Activated CD4-positive, alpha-beta T cell treated with anti-CD3 and anti-CD28 coated beads for 36 hours (primary cell): ENCODE measurements at regions not wholly inside any gene's neighbourhood (a gene's known extent, or its start where the extent isn't known, plus 50 kb on each side); places are given as distances from the start of the nearest gene placed in this dataset.
"Not testable (repeated sequence)": the region's sequence is repeated elsewhere in the genome, so short reads cannot be mapped to it uniquely, and the experiment has no call there.

Experiments
- ATAC-seq: fragments of 200-7000 bp; cut with Tn5 transposase; one replicate; pipeline ENCODE4 v1.10.0; 2021; ENCODE audit warnings: mild to moderate bottlenecking, moderate library complexity
- CTCF ChIA-PET: fragments of 350-600 bp; sonication (Branson Sonifier 250); formaldehyde crosslinking; loops from one replicate; lab custom pipeline; 2021; ENCODE audit warnings: antibody characterized with exemption; lab: Charles Lee
- POLR2A ChIA-PET: fragments of 350-600 bp; sonication (Branson Sonifier 250); formaldehyde crosslinking; loops from one replicate; lab custom pipeline; 2021; ENCODE audit warnings: antibody characterized with exemption, inconsistent platforms; lab: Charles Lee
- DNase-seq: peaks from one replicate; pipeline ENCODE4 v3.0.0-alpha.2; 2020
- H3K27ac Mint-ChIP-seq: one replicate; pipeline ENCODE4 v1.8.0; 2021; ENCODE audit warnings: mixed read lengths
- H3K27me3 Mint-ChIP-seq: one replicate; pipeline ENCODE4 v1.8.0; 2021; ENCODE audit warnings: mixed read lengths
- H3K36me3 Mint-ChIP-seq: one replicate; pipeline ENCODE4 v1.8.0; 2021; ENCODE audit warnings: low read depth, mixed read lengths
- H3K4me1 Mint-ChIP-seq: one replicate; pipeline ENCODE4 v1.8.0; 2021; ENCODE audit warnings: mixed read lengths
- H3K4me3 Mint-ChIP-seq: one replicate; pipeline ENCODE4 v1.8.0; 2021; ENCODE audit warnings: mild to moderate bottlenecking, moderate library complexity, mixed read lengths
- H3K9me3 Mint-ChIP-seq: one replicate; pipeline ENCODE4 v1.8.0; 2021; ENCODE audit warnings: low read depth, mixed read lengths
- intact Hi-C, 2 experiments: fragments of 100-400 bp; cut with DNase I in 1 of 2; cut with micrococcal nuclease in 1 of 2; formaldehyde crosslinking; loops; one replicate each; pipeline versions ENCODE4 v1.14.2 to v1.15.1; 2022 to 2024; cut with DNase I, micrococcal nuclease

DNA sequence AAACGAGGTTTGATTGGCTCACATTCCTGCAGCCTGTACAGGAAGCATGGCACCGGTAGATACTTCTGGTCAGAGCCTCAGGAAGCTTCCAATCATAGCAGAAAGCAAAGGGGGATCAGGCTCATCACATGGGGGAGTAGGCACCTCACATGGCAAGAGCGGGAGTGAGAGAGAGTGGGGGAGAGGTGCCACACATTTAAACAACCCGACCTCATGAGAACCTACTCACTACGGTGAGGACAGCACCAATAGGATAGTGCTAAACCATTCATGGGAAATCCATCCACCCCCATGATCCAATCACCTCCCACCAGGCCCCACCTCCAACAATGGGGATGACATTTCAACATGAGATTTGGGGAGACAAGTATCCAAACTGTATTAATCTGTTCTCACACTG is 105.8 kb downstream of the SOCS6 start:
- CTCF ChIA-PET, result no interaction called here
- H3K36me3 Mint-ChIP-seq, result no peaks in the 10 kb centered on the region
- H3K4me3 Mint-ChIP-seq, result no peak overlapping the region
- no peaks in the 10 kb centered on the region for H3K27me3 Mint-ChIP-seq
- H3K4me1 Mint-ChIP-seq, result no peaks in the 10 kb centered on the region
- no peaks in the 10 kb centered on the region for H3K9me3 Mint-ChIP-seq
- intact Hi-C loops, result no loop called here
- POLR2A ChIA-PET, result no interaction called here
- DNase-seq (no peak), ATAC-seq (no peak)
- no peak overlapping the region for H3K27ac Mint-ChIP-seq

DNA sequence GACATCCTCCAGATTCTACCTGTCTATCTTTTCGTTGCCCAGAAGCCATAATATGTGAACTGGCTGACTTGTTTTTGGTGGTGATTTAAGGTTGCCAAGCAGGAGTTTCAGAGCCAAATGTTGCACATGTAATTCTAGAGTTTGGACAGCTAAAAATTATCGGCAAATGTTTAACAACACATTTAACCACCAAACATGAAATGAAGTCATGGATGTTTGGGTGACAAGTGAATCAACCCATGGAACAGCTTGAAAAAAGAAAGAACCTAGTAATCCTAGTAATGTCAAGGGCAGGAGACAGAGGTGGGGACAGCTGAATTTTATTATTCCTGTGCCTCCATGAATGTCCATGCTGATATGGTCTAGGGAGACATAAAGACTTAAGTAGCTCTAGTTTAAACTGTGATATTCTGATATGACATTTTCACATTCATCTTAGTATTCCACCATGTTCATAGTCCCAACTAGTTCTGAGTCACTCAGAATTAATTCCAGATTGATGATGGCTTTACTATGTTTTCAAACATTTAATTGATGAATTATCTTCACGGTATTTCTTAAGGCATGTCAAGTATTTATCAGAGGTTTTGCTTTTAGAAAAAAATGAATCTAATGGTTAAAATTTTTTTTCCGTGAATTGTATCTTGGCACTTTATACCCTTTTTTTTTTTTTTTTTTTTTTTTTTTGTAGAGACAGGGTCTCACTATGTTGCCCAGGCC is 101.7 kb downstream of the SOCS6 start:
- no peaks in the 10 kb centered on the region for H3K27me3 Mint-ChIP-seq
- DNase-seq (no peak), ATAC-seq (no peak)
- no peaks in the 10 kb centered on the region for H3K4me1 Mint-ChIP-seq
- H3K27ac Mint-ChIP-seq, result no peak overlapping the region
- no peaks in the 10 kb centered on the region for H3K36me3 Mint-ChIP-seq
- no peak overlapping the region for H3K4me3 Mint-ChIP-seq
- CTCF ChIA-PET, result no interaction called here
- POLR2A ChIA-PET, result no interaction called here
- intact Hi-C loops, result no loop called here
- no peaks in the 10 kb centered on the region for H3K9me3 Mint-ChIP-seq

DNA sequence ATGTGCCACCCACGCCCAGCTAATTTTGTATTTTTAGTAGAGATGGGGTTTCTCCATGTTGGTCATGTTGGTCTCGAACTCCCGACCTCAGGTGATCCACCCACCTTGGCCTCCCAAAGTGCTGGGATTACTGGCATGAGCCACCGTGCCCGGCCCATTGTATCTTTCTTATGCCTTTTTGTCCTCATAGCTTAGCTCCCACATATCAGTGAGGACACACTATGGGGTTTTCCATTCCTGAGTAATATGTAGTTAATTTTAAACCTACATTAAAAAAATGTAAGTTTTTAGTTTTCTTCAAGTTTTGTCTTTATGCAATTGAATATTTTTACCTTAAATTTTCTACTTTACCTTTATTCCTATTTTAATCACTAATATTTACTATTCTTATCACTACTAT is 100.2 kb downstream of the SOCS6 start:
- H3K9me3 Mint-ChIP-seq, H3K27ac Mint-ChIP-seq, ATAC-seq, CTCF ChIA-PET, H3K27me3 Mint-ChIP-seq, H3K4me3 Mint-ChIP-seq, H3K4me1 Mint-ChIP-seq, intact Hi-C loops, POLR2A ChIA-PET, H3K36me3 Mint-ChIP-seq, DNase-seq: not testable (repeated sequence)

DNA sequence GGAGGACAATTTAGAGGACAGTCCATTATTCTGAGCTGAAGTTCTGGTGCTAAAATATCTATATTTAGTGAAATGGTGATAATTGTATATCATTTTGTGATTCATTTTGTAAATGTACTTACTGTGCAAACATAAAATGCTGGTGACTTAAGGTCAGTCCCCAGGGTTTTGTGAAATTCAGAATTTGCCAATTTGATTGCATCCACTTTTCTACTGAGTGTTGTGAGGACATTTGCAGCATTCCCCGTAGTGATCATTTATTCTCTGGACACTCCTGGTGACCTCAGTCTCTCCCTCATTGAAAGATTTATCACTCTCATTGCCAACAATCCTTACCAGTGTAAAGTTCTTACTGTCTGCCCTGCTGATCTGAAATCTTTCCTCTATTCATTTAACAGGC is 98.2 kb downstream of the SOCS6 start:
- intact Hi-C loops, result no loop called here
- ATAC-seq, result no peak
- DNase-seq, result no peak
- Mint-ChIP-seq H3K4me1 (no peaks in the 10 kb centered on the region), H3K4me3 (no peak overlapping the region), H3K27me3 (no peaks in the 10 kb centered on the region), H3K36me3 (no peaks in the 10 kb centered on the region), H3K9me3 (no peaks in the 10 kb centered on the region), H3K27ac (no peak overlapping the region)
- POLR2A ChIA-PET, result no interaction called here
- CTCF ChIA-PET, result no interaction called here

DNA sequence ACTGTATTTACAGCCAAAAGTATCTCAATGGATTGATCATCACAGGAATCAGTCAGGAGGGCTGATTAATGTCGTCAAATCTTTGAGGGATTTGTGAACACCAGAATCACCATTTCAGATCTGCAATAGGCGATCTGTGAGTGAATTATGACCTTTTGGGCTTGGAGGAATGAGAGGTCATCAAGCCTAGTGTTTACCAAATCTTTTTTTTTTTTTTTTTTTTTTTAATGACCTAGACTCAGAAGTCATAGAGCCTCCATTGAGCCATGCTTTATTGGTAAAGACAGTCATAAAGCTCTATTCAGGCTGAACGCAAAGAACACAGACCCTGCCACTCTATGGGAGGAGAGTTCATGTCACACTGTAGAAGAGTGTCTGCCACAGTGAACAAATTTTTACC is 97.7 kb downstream of the SOCS6 start:
- H3K9me3 Mint-ChIP-seq, result no peaks in the 10 kb centered on the region
- ATAC-seq (no peak), DNase-seq (no peak)
- no peaks in the 10 kb centered on the region for H3K4me1 Mint-ChIP-seq
- CTCF ChIA-PET, result no interaction called here
- H3K27me3 Mint-ChIP-seq, result no peaks in the 10 kb centered on the region
- no peak overlapping the region for H3K4me3 Mint-ChIP-seq
- no peak overlapping the region for H3K27ac Mint-ChIP-seq
- intact Hi-C loops, result no loop called here
- POLR2A ChIA-PET, result no interaction called here
- no peaks in the 10 kb centered on the region for H3K36me3 Mint-ChIP-seq

DNA sequence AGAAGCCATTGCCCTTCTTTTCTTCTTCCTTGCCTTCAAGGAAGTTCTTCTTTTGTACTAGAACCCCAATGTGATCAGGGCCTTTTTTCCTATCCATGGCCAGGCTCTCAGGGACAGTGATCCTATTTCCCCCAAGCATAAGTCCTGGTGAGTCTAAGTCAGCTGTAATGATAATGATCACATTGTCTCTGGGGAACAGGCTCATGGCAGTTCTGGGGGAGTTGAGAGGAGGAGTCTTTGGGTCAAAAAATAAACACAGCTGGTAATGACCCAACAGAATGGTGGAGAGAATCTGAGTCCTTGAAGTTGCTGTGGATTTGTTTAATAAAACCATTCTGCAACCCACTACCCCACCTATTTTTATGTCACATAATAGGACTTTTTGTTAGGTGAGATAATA is 96.6 kb downstream of the SOCS6 start:
- Mint-ChIP-seq H3K27ac (no peak overlapping the region), H3K9me3 (no peaks in the 10 kb centered on the region), H3K4me1 (no peaks in the 10 kb centered on the region), H3K36me3 (no peaks in the 10 kb centered on the region), H3K27me3 (no peaks in the 10 kb centered on the region), H3K4me3 (no peak overlapping the region)
- no peak for DNase-seq
- POLR2A ChIA-PET, result no interaction called here
- ATAC-seq, result no peak
- intact Hi-C loops, result no loop called here
- CTCF ChIA-PET, result interaction anchor here (0.7 kb wide), 2 partner anchors 67 to 101 kb away, joined by 3 read pairs; no protein-coding TSS in a partner anchor

DNA sequence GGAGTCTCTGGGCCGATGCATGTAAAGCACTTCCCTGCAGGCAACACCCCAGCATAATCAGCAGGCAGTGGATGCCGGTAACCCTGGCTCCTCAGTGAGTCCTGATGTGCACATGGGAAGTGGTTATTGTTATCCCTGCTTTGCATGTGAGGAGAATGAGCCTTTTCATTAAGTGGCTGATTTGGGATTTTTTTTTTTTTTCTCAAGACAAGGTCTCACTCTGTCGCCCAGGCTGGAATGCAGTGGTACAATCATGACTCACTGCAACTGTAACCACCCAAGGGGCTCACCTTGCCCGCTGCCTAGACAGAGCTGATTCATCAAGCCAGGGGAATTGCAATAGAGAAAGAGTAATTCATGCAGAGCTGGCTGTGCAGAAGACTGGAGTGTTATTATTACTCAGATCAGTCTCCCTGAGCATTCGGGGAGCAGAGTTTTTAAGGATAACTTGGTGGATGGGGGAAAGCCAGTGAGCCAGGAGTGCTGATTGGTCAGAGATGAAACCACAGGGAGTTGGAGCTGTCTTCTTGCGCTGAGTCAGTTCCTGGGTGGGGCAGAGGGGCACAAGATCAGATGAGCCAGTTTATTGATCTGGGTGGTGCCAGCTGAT is 95.4 kb downstream of the SOCS6 start:
- ATAC-seq (no peak), DNase-seq (no peak)
- no peaks in the 10 kb centered on the region for H3K27me3 Mint-ChIP-seq
- no peak overlapping the region for H3K27ac Mint-ChIP-seq
- no peak overlapping the region for H3K4me3 Mint-ChIP-seq
- POLR2A ChIA-PET, result no interaction called here
- CTCF ChIA-PET, result no interaction called here
- no peaks in the 10 kb centered on the region for H3K36me3 Mint-ChIP-seq
- intact Hi-C loops, result no loop called here
- H3K9me3 Mint-ChIP-seq, result no peaks in the 10 kb centered on the region
- no peaks in the 10 kb centered on the region for H3K4me1 Mint-ChIP-seq

DNA sequence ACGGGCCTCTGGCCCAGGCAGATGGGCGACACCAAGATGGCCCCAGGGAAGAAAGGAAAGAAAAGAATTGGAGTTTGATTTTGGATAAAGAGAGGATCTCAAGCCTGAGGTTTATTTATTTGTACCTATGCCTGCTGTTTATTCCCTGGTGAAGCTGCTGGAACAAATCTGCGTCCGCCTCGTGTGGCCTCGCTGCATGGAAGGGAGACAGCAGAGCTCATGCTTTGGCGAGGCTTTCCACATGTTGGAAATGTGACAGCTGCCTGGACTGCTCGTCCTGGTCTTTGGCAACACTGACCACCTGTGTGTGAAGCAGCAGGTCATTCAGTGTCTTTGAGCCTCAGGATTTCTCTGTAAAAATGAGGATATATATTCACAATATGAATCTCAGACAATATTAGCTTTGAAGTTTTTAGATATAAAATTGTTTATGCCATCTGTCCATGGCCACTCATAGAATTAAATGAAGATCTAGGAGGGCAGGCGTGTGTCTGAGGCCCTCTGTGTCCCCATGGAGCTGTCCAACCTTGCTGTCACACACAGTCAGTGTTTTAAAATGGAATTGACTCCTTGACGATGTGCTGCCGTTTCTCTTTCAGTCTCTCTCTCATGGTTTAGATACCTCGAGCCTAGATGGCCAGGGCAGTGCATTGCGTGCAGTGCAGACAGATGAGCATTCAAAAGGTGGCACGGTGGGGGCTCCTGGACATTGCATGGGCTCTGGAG is 94.3 kb downstream of the SOCS6 start:
- Mint-ChIP-seq H3K9me3 (no peaks in the 10 kb centered on the region), H3K4me1 (no peaks in the 10 kb centered on the region), H3K36me3 (no peaks in the 10 kb centered on the region), H3K4me3 (no peak overlapping the region), H3K27me3 (no peaks in the 10 kb centered on the region), H3K27ac (no peak overlapping the region)
- intact Hi-C loops, result no loop called here
- POLR2A ChIA-PET, result interaction anchor here (0.6 kb wide), 1 partner anchor 10 kb away, joined by 3 read pairs; no protein-coding TSS in a partner anchor
- CTCF ChIA-PET, result interaction anchor here (0.7 to 1.0 kb wide), 2 partner anchors 53 to 1466 kb away, joined by 4 read pairs; no protein-coding TSS in a partner anchor
- no peak for ATAC-seq
- DNase-seq, result no peak

DNA sequence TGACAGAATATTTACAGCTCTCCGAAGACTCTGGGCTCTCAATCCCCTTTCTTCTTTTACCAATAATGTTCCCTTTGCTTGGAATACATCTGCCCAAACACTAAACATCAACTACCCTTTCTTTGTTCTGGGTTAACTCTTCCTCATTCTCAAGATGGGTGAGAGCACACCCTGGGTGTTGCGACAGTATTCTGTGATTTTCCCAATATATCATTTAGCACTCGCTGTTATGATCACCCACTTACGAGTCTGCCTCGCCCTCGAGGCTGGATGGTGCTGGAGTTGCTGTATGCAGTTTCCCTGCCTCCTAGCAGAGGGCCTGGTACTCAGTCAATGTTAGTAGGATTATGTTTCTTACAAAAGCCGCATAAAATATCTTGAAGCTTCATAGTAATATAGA is 93.2 kb downstream of the SOCS6 start:
- H3K27me3 Mint-ChIP-seq, result no peaks in the 10 kb centered on the region
- no peaks in the 10 kb centered on the region for H3K4me1 Mint-ChIP-seq

DNA sequence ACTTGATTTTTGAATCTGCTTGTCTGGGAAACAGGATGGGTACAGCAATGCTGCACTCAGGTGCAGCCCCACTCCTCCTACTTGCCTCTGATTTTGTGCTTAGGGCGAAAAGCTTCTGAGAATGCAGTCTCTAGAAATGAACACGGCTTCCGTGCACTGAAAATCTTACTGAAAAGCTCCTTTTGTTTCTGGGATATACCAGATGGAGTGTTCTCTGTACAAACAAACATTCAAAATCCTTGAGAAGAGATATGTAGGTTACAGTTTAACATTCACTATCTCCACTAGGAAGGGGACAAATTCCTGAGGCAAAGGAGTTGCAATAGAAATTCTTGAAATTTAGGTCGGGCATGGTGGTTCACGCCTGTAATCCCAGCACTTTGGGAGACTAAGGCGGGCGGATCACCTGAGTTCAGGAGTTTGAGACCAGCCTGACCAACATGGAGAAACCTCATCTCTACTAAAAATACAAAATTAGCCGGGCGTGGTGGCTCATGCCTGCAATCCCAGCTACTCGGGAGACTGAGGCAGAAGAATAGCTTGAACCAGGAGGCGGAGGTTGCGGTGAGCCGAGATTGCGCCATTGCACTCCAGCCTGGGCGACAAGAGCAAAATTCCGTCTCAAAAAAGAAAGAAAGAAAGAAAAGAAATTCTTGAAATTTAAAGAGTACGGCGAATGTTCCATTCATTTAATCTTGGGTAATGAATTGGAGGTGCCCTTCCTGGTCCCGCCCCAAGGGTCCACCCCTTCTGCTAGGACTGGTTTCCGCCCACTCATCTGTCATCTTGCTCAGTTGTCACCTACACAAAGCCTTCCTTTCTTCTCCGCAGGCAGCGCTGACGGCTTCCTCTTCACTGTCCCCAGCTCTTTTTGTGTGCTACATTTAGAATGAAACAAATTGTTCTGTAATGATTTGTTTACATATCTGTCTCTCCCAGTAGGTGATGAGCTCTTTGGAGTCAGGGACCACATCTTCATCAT is 92.4 kb downstream of the SOCS6 start:
- Mint-ChIP-seq H3K4me1 (no peaks in the 10 kb centered on the region), H3K36me3 (no peaks in the 10 kb centered on the region), H3K9me3 (no peaks in the 10 kb centered on the region), H3K27ac (no peak overlapping the region), H3K27me3 (no peaks in the 10 kb centered on the region), H3K4me3 (no peak overlapping the region)
- DNase-seq, result peak; percentile 34
- peak; percentile 53 for ATAC-seq
- CTCF ChIA-PET, result interaction anchor here (0.9 kb wide), 1 partner anchor 9 kb away, joined by 5 read pairs; no protein-coding TSS in a partner anchor
- intact Hi-C loops, result no loop called here
- POLR2A ChIA-PET, result no interaction called here

More for the DNA sequence above, 93.2 kb downstream of the SOCS6 start:
- Mint-ChIP-seq H3K9me3 (no peaks in the 10 kb centered on the region), H3K4me3 (no peak overlapping the region), H3K36me3 (no peaks in the 10 kb centered on the region), H3K27ac (no peak overlapping the region)
- DNase-seq (no peak), ATAC-seq (no peak)
- ChIA-PET CTCF (no interaction called here), POLR2A (no interaction called here)
- intact Hi-C loops, result no loop called here
